Right cardiac atrium (tissue), 5 donors: ENCODE measurements at regions not wholly inside any gene's neighbourhood (a gene's known extent, or its start where the extent isn't known, plus 50 kb on each side); places are given as distances from the start of the nearest gene placed in this dataset.

ENCODE experiments used
- ATAC-seq, 2 donors: fragments of 200-7000 bp; cut with Tn5 transposase; one replicate each; pipeline versions ENCODE4 v1.8.0 to v1.9.1; 2020; ENCODE audit warnings: moderate library complexity in 2 of 2, mild to moderate bottlenecking in 1 of 2
- DNase-seq, 3 donors: peaks; one replicate each; pipeline ENCODE4 v3.0.0-alpha.2; 2020
- H3K27ac ChIP-seq: one replicate; pipeline ENCODE4 v1.5.1; 2013; ENCODE audit warnings: mild to moderate bottlenecking, low read length, control low read depth, moderate library complexity
- H3K27me3 ChIP-seq: one replicate; pipeline ENCODE4 v1.6.1; 2013; ENCODE audit not compliant: control insufficient read depth, insufficient read depth
- H3K4me1 ChIP-seq: one replicate; pipeline ENCODE4 v1.6.1; 2013; ENCODE audit warnings: low read length; ENCODE audit not compliant: control insufficient read depth, insufficient read depth
- H3K4me3 ChIP-seq: one replicate; pipeline ENCODE4 v1.5.1; 2013; ENCODE audit warnings: low read length, control low read depth
- H3K9me3 ChIP-seq: one replicate; pipeline ENCODE4 v1.6.1; 2013; ENCODE audit warnings: low read length; ENCODE audit not compliant: control insufficient read depth
- WGBS: extraction: QIAGEN DNeasy Blood & Tissue Kit; methylation state at CpG from one replicate; pipeline ENCODE4 v1.1.7; 2013; 5-methylcytosine and 5-hydroxymethylcytosine counted together
- intact Hi-C, 4 donors: fragments of 100-400 bp; cut with DNase I; formaldehyde crosslinking; loops; one replicate each; pipeline versions ENCODE4 v1.11.0 to v1.14.0; 2022 to 2023
- donor health status: healthy with polysubstance abuse.
- donor health status: DM: no; HTN: yes; CAD: no.
- donor health status: DM: no; HTN: no; CAD: no.
- donor health status: DM: no; HTN: yes; CAD: no; lungs with severe emphysema.
- donor health status: DM: yes; HTN: yes; CAD: no.

- Histone ChIP-seq H3K4me3 (no peak overlapping the region), H3K27ac (no peak overlapping the region), H3K27me3 (no peaks in the 10 kb centered on the region), H3K4me1 (peaks cover 2% of the 10 kb centered on the region), H3K9me3 (no peaks in the 10 kb centered on the region)
- 74% methylated on average over 7 of the region's 7 CpGs for WGBS
- no peak for DNase-seq
- intact Hi-C loops = no loop called here
- ATAC-seq = no peak
These were observed 420.5 kb downstream of the RPS24 start for GRCh38 chr10:78454123-78454645.

- H3K4me1 ChIP-seq = peaks cover 2% of the 10 kb centered on the region
- no peaks in the 10 kb centered on the region for H3K27me3 ChIP-seq
- no peak overlapping the region for H3K27ac ChIP-seq
- H3K9me3 ChIP-seq = no peaks in the 10 kb centered on the region
- intact Hi-C loops = no loop called here
- ATAC-seq = no peak
- no peak for DNase-seq
- no peak overlapping the region for H3K4me3 ChIP-seq
- WGBS = 81% methylated on average over 8 of the region's 8 CpGs
These were observed 421.6 kb downstream of the RPS24 start for GRCh38 chr10:78455236-78455635.

- H3K4me1 ChIP-seq = peaks cover 2% of the 10 kb centered on the region
- DNase-seq = no peak
- no peaks in the 10 kb centered on the region for H3K27me3 ChIP-seq
- WGBS = 90% methylated on average over 9 of the region's 9 CpGs
- intact Hi-C loops = no loop called here
- H3K9me3 ChIP-seq = no peaks in the 10 kb centered on the region
- no peak overlapping the region for H3K4me3 ChIP-seq
- ATAC-seq = no peak
- no peak overlapping the region for H3K27ac ChIP-seq
These were observed 422.1 kb downstream of the RPS24 start for GRCh38 chr10:78455811-78456210.

- WGBS = 63% methylated on average over 13 of the region's 13 CpGs
- intact Hi-C loops = no loop called here
- peak in 1 of 3 donors; percentile 77 for DNase-seq
These were observed 423.2 kb downstream of the RPS24 start for GRCh38 chr10:78456649-78457400.

GRCh38 chr10:78457804-78458482 is 424.3 kb downstream of the RPS24 start:
- DNase-seq (no peak), ATAC-seq (peak; percentile 15 to 79)
- H3K9me3 ChIP-seq = no peaks in the 10 kb centered on the region
- WGBS = 75% methylated on average over 8 of the region's 8 CpGs
- H3K4me1 ChIP-seq = no peaks in the 10 kb centered on the region
- H3K27ac ChIP-seq = no peak overlapping the region
- intact Hi-C loops = no loop called here
- H3K4me3 ChIP-seq = no peak overlapping the region
- H3K27me3 ChIP-seq = no peaks in the 10 kb centered on the region

More at GRCh38 chr10:78456649-78457400, 423.2 kb downstream of the RPS24 start:
- Histone ChIP-seq H3K4me1 (peaks cover 1% of the 10 kb centered on the region), H3K27ac (no peak overlapping the region), H3K4me3 (no peak overlapping the region), H3K9me3 (no peaks in the 10 kb centered on the region), H3K27me3 (no peaks in the 10 kb centered on the region)
- peak; percentile 59 to 71 for ATAC-seq

- 83% methylated on average over 3 of the region's 3 CpGs for WGBS
- Histone ChIP-seq H3K4me3 (no peak overlapping the region), H3K27me3 (no peaks in the 10 kb centered on the region), H3K9me3 (no peaks in the 10 kb centered on the region), H3K4me1 (no peaks in the 10 kb centered on the region), H3K27ac (no peak overlapping the region)
- ATAC-seq = peak in 1 of 2 donors; percentile 81
- DNase-seq = no peak
- intact Hi-C loops = no loop called here
These were observed 425.4 kb downstream of the RPS24 start for GRCh38 chr10:78458983-78459638.

- no peak overlapping the region for H3K27ac ChIP-seq
- H3K9me3 ChIP-seq = no peaks in the 10 kb centered on the region
- no peaks in the 10 kb centered on the region for H3K27me3 ChIP-seq
- WGBS = 93% methylated on average over 3 of the region's 3 CpGs
- intact Hi-C loops = no loop called here
- no peak for ATAC-seq
- no peak for DNase-seq
- no peaks in the 10 kb centered on the region for H3K4me1 ChIP-seq
- H3K4me3 ChIP-seq = no peak overlapping the region
These were observed 426.0 kb downstream of the RPS24 start for GRCh38 chr10:78459639-78460037.

GRCh38 chr10:78460204-78460603 is 426.5 kb downstream of the RPS24 start:
- no peak for ATAC-seq
- DNase-seq = no peak
- Histone ChIP-seq H3K4me1 (no peaks in the 10 kb centered on the region), H3K9me3 (no peaks in the 10 kb centered on the region), H3K4me3 (no peak overlapping the region), H3K27ac (no peak overlapping the region), H3K27me3 (no peaks in the 10 kb centered on the region)
- intact Hi-C loops = no loop called here

GRCh38 chr10:78461333-78461732 is 427.7 kb downstream of the RPS24 start:
- ATAC-seq (no peak), DNase-seq (no peak)
- WGBS = 92% methylated on average over 4 of the region's 4 CpGs
- intact Hi-C loops = no loop called here
- Histone ChIP-seq H3K4me3 (no peak overlapping the region), H3K9me3 (no peaks in the 10 kb centered on the region), H3K27me3 (no peaks in the 10 kb centered on the region), H3K27ac (no peak overlapping the region), H3K4me1 (no peaks in the 10 kb centered on the region)

- Histone ChIP-seq H3K27me3 (no peaks in the 10 kb centered on the region), H3K27ac (no peak overlapping the region), H3K9me3 (no peaks in the 10 kb centered on the region), H3K4me3 (no peak overlapping the region), H3K4me1 (no peaks in the 10 kb centered on the region)
- 79% methylated on average over 4 of the region's 4 CpGs for WGBS
- DNase-seq (no peak), ATAC-seq (no peak)
- intact Hi-C loops = no loop called here
These were observed 428.5 kb downstream of the RPS24 start for GRCh38 chr10:78462176-78462575.

GRCh38 chr10:78462726-78463228 is 429.1 kb downstream of the RPS24 start:
- ATAC-seq (no peak), DNase-seq (no peak)
- intact Hi-C loops = no loop called here
- no peaks in the 10 kb centered on the region for H3K4me1 ChIP-seq
- H3K27me3 ChIP-seq = no peaks in the 10 kb centered on the region
- H3K4me3 ChIP-seq = no peak overlapping the region
- H3K27ac ChIP-seq = no peak overlapping the region
- WGBS = 87% methylated on average over 7 of the region's 7 CpGs
- H3K9me3 ChIP-seq = no peaks in the 10 kb centered on the region
